ENCODE measurements at regions not wholly inside any gene's neighbourhood (a gene's known extent, or its start where the extent isn't known, plus 50 kb on each side); places are given as distances from the start of the nearest gene placed in this dataset.

DNA sequence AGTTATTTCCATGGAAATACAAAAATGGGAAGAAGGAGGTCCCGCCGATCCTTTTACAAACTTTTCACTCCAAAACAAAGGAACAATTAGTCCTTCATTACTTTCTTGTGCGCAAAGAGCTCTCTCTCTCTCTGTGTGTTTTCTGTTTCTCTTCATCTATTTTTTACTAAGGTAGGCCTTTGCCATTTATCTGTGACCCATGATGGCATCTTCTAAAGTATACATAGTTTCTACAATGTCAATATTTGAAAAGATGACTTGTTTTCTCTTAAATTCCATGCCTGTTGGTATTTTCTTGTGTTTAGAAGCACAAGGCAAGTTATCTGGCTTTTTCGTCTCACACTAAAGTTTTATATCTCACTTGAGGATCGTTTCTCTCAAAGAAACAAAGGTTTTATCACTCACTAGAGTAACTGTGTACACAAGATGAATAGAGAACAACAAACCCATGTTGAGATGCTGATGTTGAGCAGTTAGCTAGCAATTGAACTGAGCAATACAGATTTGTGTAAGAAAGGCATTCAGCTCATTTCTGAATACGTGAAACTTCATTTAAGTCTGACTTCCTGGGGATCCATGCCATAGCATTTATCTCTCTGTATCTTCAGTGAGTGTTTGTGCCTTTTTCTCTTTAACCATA, 250.3 kb downstream of the GBA3 start:
- DNase-seq (ENCODE audit: low read depth): no peak
- Histone ChIP-seq H3K4me3 (ENCODE audit: low read length) (no peak overlapping the region), H3K9me3 (ENCODE audit: control insufficient read depth, low read length) (no peaks in the 10 kb centered on the region), H3K36me3 (ENCODE audit: control insufficient read depth, insufficient read depth, low read length, severe bottlenecking) (no peaks in the 10 kb centered on the region), H3K4me1 (ENCODE audit: control insufficient read depth, insufficient read depth, low read length) (no peaks in the 10 kb centered on the region), H3K9ac (ENCODE audit: low read length) (no peak overlapping the region), H3K27me3 (replicated peaks; ENCODE audit: control insufficient read depth, insufficient read depth, low read length) (no peaks in the 10 kb centered on the region)

DNA sequence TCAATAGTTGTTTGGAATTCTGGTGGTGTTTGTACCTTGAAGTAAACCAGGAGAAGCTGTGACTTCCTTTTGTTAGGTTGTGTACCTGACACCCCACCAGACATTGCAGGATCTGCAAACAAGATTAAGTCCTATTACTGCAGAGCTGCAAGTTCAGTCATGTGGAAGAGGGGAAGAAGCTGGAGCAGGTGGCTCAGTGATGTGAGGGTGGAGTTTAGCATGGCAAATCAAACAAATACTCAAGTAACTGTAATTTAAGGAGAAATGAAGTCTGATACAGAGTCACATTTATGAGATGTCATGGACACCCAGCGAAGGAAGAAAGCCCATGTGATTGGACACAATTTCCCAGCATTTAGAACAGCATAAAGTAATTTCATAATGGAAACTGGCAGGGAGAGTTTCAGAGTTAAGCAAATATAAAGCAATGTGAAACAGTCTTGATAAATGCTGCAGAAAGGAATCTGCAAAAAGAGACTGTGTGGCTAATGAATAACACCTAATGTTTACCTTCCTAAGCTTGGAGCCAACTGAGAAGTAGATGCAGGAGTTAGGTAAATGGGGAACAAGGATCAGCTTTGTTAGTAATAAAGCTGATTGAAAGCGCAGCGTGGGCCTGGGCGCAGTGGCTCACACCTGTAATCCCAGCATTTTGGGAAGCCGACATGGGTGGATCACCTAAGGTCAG, 249.1 kb downstream of the GBA3 start:
- no peak overlapping the region for H3K4me3 ChIP-seq (ENCODE audit: low read length)
- no peaks in the 10 kb centered on the region for H3K27me3 ChIP-seq (replicated peaks; ENCODE audit: control insufficient read depth, insufficient read depth, low read length)
- no peaks in the 10 kb centered on the region for H3K36me3 ChIP-seq (ENCODE audit: control insufficient read depth, insufficient read depth, low read length, severe bottlenecking)
- H3K9ac ChIP-seq (ENCODE audit: low read length): no peak overlapping the region
- no peaks in the 10 kb centered on the region for H3K4me1 ChIP-seq (ENCODE audit: control insufficient read depth, insufficient read depth, low read length)
- H3K9me3 ChIP-seq (ENCODE audit: control insufficient read depth, low read length): no peaks in the 10 kb centered on the region
- no peak for DNase-seq (ENCODE audit: low read depth)

DNA sequence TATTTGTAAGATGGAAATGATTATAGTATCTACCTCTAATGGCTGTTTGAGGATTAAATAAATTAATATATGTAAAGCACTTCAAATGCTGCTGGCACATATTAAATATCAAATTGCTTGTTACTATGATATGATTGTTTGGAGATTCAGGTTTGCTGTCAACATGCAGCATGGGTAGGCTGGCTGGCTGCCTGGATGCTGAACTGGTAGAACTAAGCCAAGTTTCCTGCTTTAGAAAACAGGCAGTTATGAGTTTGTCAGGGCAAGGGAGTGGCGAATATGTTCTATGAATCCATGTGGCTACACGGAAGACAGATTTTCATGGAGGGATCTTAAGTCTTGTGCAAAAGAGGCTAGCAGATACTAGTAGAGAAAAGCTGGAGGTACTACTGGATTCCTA, 239.6 kb downstream of the GBA3 start:
- Histone ChIP-seq H3K27me3 (replicated peaks; ENCODE audit: control insufficient read depth, insufficient read depth, low read length) (no peaks in the 10 kb centered on the region), H3K4me1 (ENCODE audit: control insufficient read depth, insufficient read depth, low read length) (no peaks in the 10 kb centered on the region), H3K36me3 (ENCODE audit: control insufficient read depth, insufficient read depth, low read length, severe bottlenecking) (no peaks in the 10 kb centered on the region), H3K9ac (ENCODE audit: low read length) (no peak overlapping the region), H3K4me3 (ENCODE audit: low read length) (no peak overlapping the region), H3K9me3 (ENCODE audit: control insufficient read depth, low read length) (no peaks in the 10 kb centered on the region)
- no peak for DNase-seq (ENCODE audit: low read depth)

DNA sequence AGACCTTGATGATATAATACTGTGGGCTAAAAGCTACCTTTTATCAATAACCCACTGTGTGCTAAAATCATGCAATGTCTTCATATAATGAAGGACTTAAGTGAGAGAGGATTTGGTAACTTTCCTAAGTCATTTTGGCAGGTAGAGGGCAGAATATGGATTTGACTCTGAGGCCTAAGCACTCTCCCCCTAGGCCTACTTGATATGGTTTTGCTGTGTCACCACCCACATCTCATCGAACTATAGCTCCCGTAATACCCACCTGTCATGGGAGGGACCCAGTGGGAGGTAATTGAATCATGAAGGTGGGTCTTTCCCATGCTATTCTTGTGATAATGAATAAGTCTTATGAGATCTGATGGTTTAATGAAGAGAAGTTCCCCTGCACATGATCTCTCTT, 229.7 kb downstream of the GBA3 start:
- no peaks in the 10 kb centered on the region for H3K36me3 ChIP-seq (ENCODE audit: control insufficient read depth, insufficient read depth, low read length, severe bottlenecking)
- no peaks in the 10 kb centered on the region for H3K27me3 ChIP-seq (replicated peaks; ENCODE audit: control insufficient read depth, insufficient read depth, low read length)
- H3K4me3 ChIP-seq (ENCODE audit: low read length): no peak overlapping the region
- no peaks in the 10 kb centered on the region for H3K4me1 ChIP-seq (ENCODE audit: control insufficient read depth, insufficient read depth, low read length)
- no peaks in the 10 kb centered on the region for H3K9me3 ChIP-seq (ENCODE audit: control insufficient read depth, low read length)
- H3K9ac ChIP-seq (ENCODE audit: low read length): no peak overlapping the region
- no peak for DNase-seq (ENCODE audit: low read depth)

DNA sequence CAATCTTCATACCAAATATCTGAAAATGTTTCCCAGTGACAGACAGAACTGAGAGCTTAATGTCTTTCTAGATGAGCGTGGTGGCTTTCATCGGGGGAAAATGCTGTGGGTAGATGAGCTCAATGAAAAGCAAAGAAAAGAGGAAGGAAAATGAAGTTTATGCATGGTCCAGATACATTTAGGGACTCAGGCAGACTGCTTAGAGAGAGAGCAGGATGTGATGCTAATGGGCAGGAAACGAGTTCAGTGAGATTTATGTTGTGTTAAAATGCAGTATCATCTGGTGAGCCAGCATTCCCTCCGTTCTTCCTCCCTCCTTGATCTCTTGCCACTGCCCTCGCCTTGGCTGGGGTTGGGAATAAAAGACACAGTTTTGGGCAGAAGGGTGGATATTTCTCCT, 229.2 kb downstream of the GBA3 start:
- no peaks in the 10 kb centered on the region for H3K4me1 ChIP-seq (ENCODE audit: control insufficient read depth, insufficient read depth, low read length)
- no peaks in the 10 kb centered on the region for H3K9me3 ChIP-seq (ENCODE audit: control insufficient read depth, low read length)
- H3K4me3 ChIP-seq (ENCODE audit: low read length): no peak overlapping the region
- H3K36me3 ChIP-seq (ENCODE audit: control insufficient read depth, insufficient read depth, low read length, severe bottlenecking): no peaks in the 10 kb centered on the region
- DNase-seq (ENCODE audit: low read depth): no peak
- no peaks in the 10 kb centered on the region for H3K27me3 ChIP-seq (replicated peaks; ENCODE audit: control insufficient read depth, insufficient read depth, low read length)
- H3K9ac ChIP-seq (ENCODE audit: low read length): no peak overlapping the region

DNA sequence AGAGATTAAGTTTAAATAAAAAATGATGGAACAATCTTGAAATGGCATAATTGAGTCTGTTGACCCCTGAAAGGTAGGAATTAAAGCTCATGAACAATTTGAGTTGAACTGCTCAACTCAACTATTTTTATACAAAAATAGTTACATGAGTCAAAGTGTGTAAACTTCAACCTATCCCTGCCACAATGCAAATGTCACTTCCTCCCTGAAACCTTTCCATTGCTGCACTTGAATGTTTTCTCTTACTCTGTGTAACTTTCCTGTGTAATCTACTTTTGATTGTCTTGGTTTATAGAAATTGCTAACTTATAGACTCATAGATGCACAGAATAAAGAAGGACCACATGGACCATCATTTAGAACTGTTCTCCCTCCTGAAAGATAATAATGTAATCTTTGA, 218.5 kb downstream of the GBA3 start:
- Histone ChIP-seq H3K9me3 (ENCODE audit: control insufficient read depth, low read length) (no peaks in the 10 kb centered on the region), H3K27me3 (replicated peaks; ENCODE audit: control insufficient read depth, insufficient read depth, low read length) (peaks cover 3% of the 10 kb centered on the region), H3K9ac (ENCODE audit: low read length) (no peak overlapping the region), H3K4me1 (ENCODE audit: control insufficient read depth, insufficient read depth, low read length) (no peaks in the 10 kb centered on the region), H3K4me3 (ENCODE audit: low read length) (no peak overlapping the region), H3K36me3 (ENCODE audit: control insufficient read depth, insufficient read depth, low read length, severe bottlenecking) (no peaks in the 10 kb centered on the region)
- no peak for DNase-seq (ENCODE audit: low read depth)

DNA sequence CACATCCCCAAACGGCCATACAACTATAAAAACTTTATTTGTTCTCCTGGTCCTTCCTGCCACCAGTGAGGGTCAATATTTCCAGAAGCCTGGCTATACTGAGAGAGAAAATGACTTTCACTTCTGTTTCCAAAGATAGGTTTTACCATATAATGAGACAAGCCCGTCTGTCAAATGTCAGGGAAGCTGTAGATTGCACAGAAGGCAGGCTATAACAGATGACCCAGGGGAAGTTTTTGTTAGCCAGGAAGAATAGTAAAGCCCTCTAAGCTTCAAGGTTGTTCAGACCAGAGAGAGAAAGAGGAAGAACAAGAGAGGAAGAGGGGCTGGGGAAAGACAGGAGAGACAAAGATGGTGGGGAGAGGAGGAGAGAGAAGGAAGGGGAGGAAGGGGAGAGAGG, 217.5 kb downstream of the GBA3 start:
- no peaks in the 10 kb centered on the region for H3K4me1 ChIP-seq (ENCODE audit: control insufficient read depth, insufficient read depth, low read length)
- H3K9ac ChIP-seq (ENCODE audit: low read length): no peak overlapping the region
- peaks cover 1% of the 10 kb centered on the region for H3K27me3 ChIP-seq (replicated peaks; ENCODE audit: control insufficient read depth, insufficient read depth, low read length)
- no peak overlapping the region for H3K4me3 ChIP-seq (ENCODE audit: low read length)
- H3K36me3 ChIP-seq (ENCODE audit: control insufficient read depth, insufficient read depth, low read length, severe bottlenecking): no peaks in the 10 kb centered on the region
- DNase-seq (ENCODE audit: low read depth): no peak
- no peaks in the 10 kb centered on the region for H3K9me3 ChIP-seq (ENCODE audit: control insufficient read depth, low read length)

DNA sequence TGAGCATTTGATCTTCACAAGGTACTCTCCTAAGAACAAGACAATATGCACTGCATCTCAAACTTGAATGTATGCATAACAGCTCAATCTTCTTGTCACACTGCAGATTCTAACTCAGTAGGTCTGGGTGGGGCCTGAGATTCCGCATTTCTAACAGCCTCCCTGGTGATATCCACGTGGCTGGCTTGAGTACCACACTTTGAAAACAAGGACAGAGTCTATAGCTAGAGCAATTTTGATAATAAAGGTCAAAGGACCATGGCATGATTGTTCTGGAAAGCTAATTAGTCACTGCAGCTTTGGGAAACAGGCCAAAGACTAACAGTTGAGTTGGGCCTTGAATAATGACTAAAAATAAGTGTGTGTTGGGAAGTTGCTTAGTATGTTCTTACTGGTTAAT, 213.3 kb downstream of the GBA3 start:
- H3K27me3 ChIP-seq (replicated peaks; ENCODE audit: control insufficient read depth, insufficient read depth, low read length): no peaks in the 10 kb centered on the region
- no peaks in the 10 kb centered on the region for H3K4me1 ChIP-seq (ENCODE audit: control insufficient read depth, insufficient read depth, low read length)
- no peaks in the 10 kb centered on the region for H3K9me3 ChIP-seq (ENCODE audit: control insufficient read depth, low read length)
- no peak overlapping the region for H3K9ac ChIP-seq (ENCODE audit: low read length)
- H3K36me3 ChIP-seq (ENCODE audit: control insufficient read depth, insufficient read depth, low read length, severe bottlenecking): no peaks in the 10 kb centered on the region
- DNase-seq (ENCODE audit: low read depth): no peak
- H3K4me3 ChIP-seq (ENCODE audit: low read length): no peak overlapping the region

DNA sequence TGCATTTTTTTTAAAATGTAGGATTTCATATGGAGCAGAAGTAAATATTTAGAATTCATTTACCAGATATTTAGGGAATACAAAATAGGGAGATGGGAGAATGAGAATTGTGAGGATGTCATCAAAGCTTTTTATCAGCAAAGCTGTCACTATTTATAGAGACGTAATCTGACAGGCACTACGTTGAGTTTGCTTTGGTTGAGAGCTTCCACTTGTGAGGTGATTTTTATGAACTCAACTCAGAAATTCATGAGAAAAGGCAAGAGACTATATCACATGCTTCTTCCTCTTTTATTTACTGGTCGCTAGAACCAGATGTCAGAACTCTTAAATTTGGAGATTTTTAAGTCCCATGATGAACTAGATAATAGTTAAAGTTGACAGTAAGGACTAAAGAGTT, 211.2 kb downstream of the GBA3 start:
- no peak overlapping the region for H3K4me3 ChIP-seq (ENCODE audit: low read length)
- no peak for DNase-seq (ENCODE audit: low read depth)
- no peaks in the 10 kb centered on the region for H3K4me1 ChIP-seq (ENCODE audit: control insufficient read depth, insufficient read depth, low read length)
- no peak overlapping the region for H3K9ac ChIP-seq (ENCODE audit: low read length)
- no peaks in the 10 kb centered on the region for H3K9me3 ChIP-seq (ENCODE audit: control insufficient read depth, low read length)
- H3K27me3 ChIP-seq (replicated peaks; ENCODE audit: control insufficient read depth, insufficient read depth, low read length): no peaks in the 10 kb centered on the region
- H3K36me3 ChIP-seq (ENCODE audit: control insufficient read depth, insufficient read depth, low read length, severe bottlenecking): no peaks in the 10 kb centered on the region

DNA sequence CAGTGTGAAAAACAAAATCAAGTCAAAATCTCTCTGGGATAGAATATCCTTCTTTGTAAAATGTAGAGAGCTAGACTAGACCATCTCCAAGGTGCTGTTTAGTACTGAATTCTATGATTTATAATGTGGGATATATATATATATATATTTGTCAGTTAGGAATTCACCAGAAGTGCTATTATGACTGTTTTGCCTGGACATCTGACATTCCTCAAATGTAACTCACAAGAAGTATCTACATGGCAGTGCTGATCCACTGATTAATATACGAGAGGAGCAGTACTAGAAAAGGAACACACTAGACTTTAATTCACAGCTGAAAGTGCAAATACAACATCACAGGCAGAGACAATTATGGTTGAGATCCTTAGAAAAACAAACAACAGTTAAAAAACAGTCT, 208.9 kb downstream of the GBA3 start:
- Histone ChIP-seq H3K36me3 (ENCODE audit: control insufficient read depth, insufficient read depth, low read length, severe bottlenecking) (no peaks in the 10 kb centered on the region), H3K4me1 (ENCODE audit: control insufficient read depth, insufficient read depth, low read length) (no peaks in the 10 kb centered on the region), H3K9me3 (ENCODE audit: control insufficient read depth, low read length) (no peaks in the 10 kb centered on the region), H3K4me3 (ENCODE audit: low read length) (no peak overlapping the region), H3K9ac (ENCODE audit: low read length) (no peak overlapping the region), H3K27me3 (replicated peaks; ENCODE audit: control insufficient read depth, insufficient read depth, low read length) (no peaks in the 10 kb centered on the region)
- no peak for DNase-seq (ENCODE audit: low read depth)

DNA sequence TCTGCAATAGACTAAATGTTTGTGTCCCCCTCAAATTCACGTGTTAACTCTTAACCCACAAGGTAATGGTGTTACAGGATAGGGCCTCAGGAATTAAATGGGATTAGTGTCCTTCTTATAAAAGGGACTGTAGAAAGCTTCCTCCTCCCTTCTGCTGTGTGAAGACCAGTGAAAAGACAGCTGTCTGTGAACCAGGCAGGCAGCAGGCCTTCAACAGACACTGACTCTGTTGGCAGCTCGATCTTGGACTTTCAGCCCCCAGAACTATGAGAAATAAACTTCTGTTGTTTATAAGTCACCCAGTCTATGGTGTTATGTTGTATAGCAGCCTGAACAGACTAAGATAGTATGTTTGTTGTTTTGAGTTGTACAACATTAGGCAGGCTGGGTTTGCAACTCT, 208.1 kb downstream of the GBA3 start:
- Histone ChIP-seq H3K9ac (ENCODE audit: low read length) (no peak overlapping the region), H3K9me3 (ENCODE audit: control insufficient read depth, low read length) (no peaks in the 10 kb centered on the region), H3K4me3 (ENCODE audit: low read length) (no peak overlapping the region), H3K4me1 (ENCODE audit: control insufficient read depth, insufficient read depth, low read length) (no peaks in the 10 kb centered on the region), H3K36me3 (ENCODE audit: control insufficient read depth, insufficient read depth, low read length, severe bottlenecking) (no peaks in the 10 kb centered on the region), H3K27me3 (replicated peaks; ENCODE audit: control insufficient read depth, insufficient read depth, low read length) (no peaks in the 10 kb centered on the region)
- no peak for DNase-seq (ENCODE audit: low read depth)
